NCI-H1048 (cell line): ENCODE measurements at regions not wholly inside any gene's neighbourhood (a gene's known extent, or its start where the extent isn't known, plus 50 kb on each side); places are given as distances from the start of the nearest gene placed in this dataset.

Experiments used
- DNase-seq: peaks from one replicate; lab custom pipeline; 2025; lab: John Stamatoyannopoulos, UW

GRCh38 chr13:107331359-107331758 lies 763.4 kb upstream of the ARGLU1 start:
- no peak for DNase-seq

GRCh38 chr13:107330484-107330883 lies 762.5 kb upstream of the ARGLU1 start:
- DNase-seq: no peak

DNA sequence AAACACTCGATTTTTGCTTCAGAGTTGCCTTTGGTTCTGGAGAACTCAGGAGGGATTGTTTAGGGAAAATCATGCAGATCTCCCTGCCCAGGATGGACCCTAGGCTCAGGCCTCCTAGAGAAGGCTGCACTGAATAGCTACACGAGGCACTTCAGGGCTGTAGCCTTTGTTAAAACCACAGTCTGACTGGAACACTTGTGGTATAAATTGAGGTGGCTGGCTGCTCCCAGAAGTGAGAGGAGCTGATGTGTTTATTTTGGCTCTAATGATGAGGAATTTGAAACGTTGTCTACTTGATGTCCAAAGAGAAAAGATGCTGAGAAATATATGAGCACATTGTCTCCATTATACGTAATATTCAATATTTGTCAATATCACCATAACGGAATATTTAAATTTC lies 762.1 kb upstream of the ARGLU1 start:
- DNase-seq: no peak

- DNase-seq: no peak
These were observed 756.7 kb upstream of the ARGLU1 start for GRCh38 chr13:107324416-107325204.

DNA sequence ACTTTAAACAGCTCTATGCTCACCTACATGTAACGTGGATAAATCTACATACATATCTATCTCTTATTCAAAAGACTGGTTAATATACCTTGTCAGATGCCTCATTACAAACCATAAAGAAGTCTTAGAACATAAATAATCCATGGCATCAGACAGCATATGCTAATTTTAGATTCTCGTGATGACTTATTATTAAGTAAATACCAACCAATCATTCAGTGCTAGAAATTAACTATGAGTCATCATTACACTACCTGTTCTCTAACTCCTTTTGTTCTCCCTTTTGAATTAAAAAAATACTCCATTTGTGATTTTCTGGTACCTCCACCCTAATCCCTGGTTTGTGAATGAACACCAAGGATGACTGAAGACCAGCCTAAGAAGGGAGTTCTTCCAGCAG lies 754.3 kb upstream of the ARGLU1 start:
- DNase-seq: no peak

DNA sequence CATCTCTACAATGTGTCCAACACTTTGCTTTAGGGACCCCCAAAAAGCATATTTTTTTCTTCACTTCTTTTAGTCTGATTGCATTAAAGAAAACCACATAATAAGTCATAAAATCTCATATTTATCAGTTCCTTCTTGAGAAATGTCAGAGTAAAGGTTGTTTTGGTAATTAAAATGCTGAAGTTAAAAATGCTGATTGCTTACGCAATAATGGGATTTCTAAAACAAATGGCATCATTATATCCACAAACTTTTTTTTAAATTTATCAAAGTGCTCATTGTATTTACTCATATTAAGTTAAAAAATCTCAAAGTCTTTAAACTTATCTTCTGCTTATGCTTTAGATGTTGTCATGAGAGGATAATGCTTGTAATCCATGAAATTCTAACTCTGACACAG lies 737.2 kb upstream of the ARGLU1 start:
- no peak for DNase-seq

DNA sequence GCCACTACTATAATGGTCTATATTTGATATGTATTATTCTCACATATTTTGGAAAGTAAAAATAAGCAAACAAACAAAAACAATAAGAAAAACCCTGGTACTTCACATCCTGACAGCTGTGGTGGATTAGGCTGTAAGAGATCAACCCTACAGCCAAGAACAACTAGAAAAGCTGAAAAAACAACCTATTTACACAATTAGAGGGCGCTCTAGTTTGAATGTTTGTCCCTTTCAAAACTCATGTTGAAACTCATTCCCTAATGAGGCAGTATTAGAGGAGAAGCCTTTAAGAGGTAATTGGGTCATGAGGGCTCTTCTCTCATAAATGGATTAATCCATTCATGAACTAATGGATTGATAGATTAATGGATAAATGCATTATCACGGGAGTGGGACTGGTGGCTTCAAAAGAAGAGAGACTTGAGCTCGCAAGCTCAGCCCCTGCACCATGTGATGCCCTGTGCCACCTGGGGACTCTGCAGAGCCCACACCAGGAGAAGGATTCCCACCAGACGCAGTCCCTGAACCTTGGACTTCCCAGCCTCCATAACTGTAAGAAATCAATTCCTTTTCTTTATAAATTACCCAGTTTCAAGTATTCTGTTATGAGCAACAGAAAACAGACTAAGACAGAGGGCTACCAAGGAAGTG lies 733.9 kb upstream of the ARGLU1 start:
- DNase-seq: no peak

DNA sequence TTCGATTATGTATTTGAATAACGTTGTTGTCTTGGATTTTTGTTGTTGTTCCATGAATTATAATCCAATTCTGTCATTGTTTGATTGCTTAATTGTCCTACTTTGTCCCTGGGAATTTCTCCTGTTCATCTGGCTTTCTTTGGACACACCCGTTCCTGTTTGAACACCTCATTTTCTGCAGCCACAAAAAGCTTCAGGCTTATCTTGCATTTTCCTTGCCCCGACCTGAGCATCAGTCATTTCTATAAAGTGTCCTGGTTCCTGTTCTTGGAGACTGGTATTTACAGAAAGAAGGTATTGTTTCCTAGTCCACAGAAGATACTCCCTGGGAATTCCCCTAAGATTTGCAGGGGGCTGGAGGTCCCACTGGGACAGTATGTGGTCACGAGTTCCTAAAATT lies 731.8 kb upstream of the ARGLU1 start:
- no peak for DNase-seq

DNA sequence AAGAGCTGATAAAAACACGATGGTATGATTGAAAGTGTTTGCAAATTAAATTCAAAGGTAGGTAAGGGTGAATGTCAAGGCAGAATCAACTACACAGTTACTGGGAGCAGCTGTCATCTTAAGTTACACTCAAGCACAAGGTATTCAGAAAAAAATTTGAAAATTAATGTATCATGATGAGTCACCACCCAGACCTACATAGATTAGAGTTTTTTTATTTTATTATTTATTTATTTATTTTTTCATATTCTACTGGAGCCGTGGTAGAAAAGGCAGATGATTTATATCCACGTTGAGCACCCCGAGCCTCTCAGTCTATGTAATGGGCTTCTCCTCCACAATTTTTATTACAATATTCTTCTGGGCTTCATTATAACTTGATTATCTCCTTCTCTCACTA lies 728.9 kb upstream of the ARGLU1 start:
- DNase-seq: no peak

GRCh38 chr13:107295416-107296140 lies 727.6 kb upstream of the ARGLU1 start:
- no peak for DNase-seq

- no peak for DNase-seq
These were observed 726.0 kb upstream of the ARGLU1 start for GRCh38 chr13:107293924-107294323.

GRCh38 chr13:107291875-107292274 lies 723.9 kb upstream of the ARGLU1 start:
- DNase-seq: no peak

GRCh38 chr13:107289540-107289939 lies 721.6 kb upstream of the ARGLU1 start:
- no peak for DNase-seq

DNA sequence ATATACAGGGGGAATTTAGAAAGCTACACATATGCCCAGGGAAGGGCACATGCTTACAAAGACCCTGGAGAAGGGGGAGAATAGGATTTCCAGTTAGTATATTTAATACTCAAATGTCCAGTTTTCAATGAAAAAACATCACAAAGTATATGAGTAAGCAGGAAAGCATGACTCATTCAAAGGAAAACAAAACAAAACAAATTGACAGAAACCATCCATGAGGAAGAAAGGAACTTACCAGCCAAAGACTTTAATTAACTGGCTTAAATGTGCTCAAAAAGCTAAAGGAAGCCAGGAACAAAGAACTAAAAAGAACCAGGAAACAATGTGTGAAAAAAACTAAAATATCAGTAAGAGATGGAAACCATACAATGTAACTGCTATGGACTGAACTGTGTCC lies 716.2 kb upstream of the ARGLU1 start:
- no peak for DNase-seq

DNA sequence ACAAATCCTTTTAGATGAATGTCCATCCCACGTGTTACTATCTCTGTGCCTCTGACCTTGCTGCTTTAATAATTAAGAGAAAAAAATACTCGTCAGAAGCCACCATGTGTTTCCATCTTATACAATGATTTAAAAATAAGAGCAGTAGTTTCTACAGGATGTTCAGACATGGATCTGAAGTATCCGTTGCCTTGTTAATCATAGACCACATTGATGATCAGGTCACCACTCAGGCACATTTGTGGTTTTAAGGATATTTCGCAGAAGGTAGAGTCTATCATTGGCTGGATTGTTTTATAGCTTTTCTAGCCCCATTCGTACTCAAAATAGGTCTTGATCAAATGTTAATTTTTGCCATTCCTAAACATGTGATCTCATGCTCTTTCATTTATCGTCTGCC lies 710.0 kb upstream of the ARGLU1 start:
- no peak for DNase-seq

GRCh38 chr13:107276936-107277335 lies 709.0 kb upstream of the ARGLU1 start:
- DNase-seq: no peak

GRCh38 chr13:107275945-107276614 lies 708.1 kb upstream of the ARGLU1 start:
- DNase-seq: no peak

DNA sequence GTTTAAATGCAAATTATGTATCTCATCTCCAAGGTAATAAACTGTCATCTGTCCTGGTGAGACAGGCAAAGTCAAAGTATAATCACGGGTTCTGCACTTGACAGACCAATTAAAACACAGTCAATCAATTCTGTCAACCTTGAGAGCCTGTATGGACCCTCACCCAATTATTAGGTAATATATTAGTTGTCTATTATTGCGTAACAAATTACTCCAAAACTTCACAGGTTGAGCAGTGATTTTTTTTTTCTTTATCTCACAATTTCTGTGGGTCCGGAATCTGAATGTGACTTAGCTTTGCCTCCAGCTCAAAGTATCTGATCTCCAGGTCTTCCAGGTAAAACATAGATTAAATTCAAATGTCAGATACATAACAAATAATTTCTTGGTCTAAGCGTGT lies 707.4 kb upstream of the ARGLU1 start:
- no peak for DNase-seq

- DNase-seq: no peak
These were observed 703.3 kb upstream of the ARGLU1 start for GRCh38 chr13:107271227-107271626.

GRCh38 chr13:107266657-107267056 lies 698.7 kb upstream of the ARGLU1 start:
- no peak for DNase-seq

GRCh38 chr13:107258599-107259187 lies 690.8 kb upstream of the ARGLU1 start:
- DNase-seq: no peak

- no peak for DNase-seq
These were observed 686.5 kb upstream of the ARGLU1 start for GRCh38 chr13:107254392-107254791.
